Fibroblast of skin of scalp (primary cell): ENCODE measurements at regions not wholly inside any gene's neighbourhood (a gene's known extent, or its start where the extent isn't known, plus 50 kb on each side); places are given as distances from the start of the nearest gene placed in this dataset.
A peak's percentile ranks its signal among the peaks of the same experiment; 100 is the strongest.
"Not testable (repeated sequence)": the region's sequence is repeated elsewhere in the genome, so short reads cannot be mapped to it uniquely, and the experiment has no call there.

Source experiments
- DNase-seq: peaks from one replicate; pipeline ENCODE4 v3.0.0-alpha.2; 2013

GRCh38 chr17:70375813-70376770 is 206.8 kb downstream of the KCNJ2 start:
- no peak for DNase-seq

DNA sequence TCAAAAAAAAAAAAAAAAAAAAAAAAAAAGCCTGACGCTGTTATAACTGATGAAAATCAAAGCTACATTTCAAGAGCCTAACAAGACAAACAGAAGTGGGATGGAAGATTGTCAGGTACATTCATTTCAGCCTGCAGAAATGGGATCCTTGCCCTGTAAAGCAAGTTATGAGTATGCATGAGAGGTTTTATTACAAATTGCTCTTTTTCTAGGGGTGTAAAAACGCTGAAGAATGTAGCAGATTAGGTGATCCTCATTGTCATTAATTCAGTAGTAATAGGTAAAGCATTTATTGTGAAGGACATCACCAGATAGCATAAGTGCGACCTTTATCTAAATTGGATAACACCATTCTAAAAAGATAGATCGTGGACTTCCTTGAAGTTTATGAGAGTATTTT is 208.3 kb downstream of the KCNJ2 start:
- DNase-seq = no peak

DNA sequence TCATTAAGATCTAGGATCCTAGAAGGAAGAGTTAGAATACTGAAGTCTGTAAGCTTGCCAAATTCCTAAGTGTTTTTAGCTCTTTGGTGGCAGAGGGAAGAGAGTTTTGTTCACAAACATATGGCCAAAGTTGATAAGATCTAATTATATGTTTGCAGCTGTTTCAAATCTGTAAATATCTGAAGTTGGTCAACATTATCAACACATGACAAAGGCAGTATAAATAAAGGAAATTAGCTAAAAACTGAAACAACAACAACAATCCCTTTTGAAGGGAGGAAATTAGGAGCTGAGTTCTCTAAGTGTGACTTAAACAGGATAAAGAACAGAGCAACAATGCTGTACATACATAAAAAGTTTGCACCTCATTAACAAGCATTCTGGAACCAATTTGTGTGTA is 208.7 kb downstream of the KCNJ2 start:
- DNase-seq = no peak

DNA sequence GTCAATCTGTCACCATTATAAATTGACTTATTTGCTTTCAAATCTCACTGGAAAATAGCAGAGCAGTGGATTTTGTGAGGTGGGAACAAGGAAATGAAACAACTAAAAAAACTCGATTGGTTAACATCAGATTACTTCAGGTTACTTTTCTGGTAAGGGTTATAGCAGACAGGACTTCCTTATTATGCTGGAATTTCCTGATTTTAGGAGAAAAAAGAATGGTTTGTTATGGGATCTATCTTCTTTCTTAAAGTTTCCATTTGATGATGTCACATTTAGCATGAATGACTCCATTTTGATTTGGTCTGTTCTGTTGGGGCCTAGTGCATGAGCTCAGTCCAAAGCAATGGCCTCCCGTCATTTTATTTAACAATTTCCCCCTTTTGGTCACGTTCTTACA is 210.6 kb downstream of the KCNJ2 start:
- no peak for DNase-seq

GRCh38 chr17:70381916-70382315 is 212.6 kb downstream of the KCNJ2 start:
- not testable (repeated sequence) for DNase-seq

DNA sequence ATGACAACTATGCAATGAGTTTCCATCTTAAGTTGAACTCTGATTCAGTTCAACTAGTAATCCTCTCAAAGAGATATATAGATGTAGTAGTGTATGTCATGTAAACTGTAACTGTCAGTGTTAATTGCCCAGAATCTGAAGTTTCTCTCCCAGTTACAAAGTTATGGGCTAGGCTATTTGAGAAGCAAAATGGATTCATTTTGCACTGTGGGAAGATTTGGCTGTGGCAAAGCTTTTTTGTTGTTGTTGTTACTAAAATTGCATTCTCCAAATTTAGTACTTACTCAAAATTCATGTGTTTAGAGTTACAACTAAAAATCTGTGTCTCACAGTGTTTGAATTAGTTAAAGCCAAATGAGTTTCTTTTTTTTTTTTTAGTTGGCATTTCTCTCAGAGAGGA is 219.0 kb downstream of the KCNJ2 start:
- no peak for DNase-seq

DNA sequence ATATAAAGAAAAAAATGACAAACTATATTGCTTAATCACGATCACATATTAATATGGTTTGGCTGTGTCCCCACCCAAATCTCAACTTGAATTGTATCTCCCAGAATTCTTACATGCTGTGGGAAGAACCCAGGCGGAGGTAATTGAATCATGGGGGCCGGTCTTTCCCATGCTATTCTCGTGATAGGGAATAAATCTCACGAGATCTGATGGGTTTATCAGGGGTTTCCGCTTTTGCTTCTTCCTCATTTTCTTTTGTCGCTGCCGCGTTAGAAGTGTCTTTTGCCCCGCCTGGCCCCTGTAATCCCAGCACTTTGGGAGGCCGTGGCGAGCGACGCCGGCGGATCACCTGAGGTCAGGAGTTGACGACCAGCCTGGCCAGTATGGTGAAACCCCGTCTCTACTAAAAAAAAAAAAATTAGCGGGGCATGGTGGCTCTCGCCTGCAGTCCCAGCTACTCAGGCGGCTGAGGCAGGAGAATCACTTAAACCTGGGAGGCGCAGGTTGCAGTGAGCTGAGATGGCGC is 220.0 kb downstream of the KCNJ2 start:
- not testable (repeated sequence) for DNase-seq

DNA sequence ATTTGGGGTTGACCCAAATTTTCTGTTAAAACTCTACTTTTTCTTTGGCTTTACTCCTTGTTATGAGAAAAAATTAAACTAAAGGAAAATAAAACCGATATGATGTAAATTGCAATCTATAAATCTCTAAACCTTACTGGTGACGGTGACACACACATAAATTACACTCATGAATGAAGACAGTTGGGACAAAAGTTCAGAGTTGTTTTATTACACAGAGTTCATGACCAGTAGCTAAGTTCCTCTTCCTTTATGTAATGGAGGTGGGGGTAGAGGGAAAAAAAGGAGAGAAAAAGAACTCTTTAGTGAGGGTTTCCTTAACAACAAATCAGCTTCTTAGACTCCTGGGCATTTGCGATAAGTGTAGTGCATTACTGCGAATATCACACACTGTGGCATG is 220.7 kb downstream of the KCNJ2 start:
- no peak for DNase-seq

DNA sequence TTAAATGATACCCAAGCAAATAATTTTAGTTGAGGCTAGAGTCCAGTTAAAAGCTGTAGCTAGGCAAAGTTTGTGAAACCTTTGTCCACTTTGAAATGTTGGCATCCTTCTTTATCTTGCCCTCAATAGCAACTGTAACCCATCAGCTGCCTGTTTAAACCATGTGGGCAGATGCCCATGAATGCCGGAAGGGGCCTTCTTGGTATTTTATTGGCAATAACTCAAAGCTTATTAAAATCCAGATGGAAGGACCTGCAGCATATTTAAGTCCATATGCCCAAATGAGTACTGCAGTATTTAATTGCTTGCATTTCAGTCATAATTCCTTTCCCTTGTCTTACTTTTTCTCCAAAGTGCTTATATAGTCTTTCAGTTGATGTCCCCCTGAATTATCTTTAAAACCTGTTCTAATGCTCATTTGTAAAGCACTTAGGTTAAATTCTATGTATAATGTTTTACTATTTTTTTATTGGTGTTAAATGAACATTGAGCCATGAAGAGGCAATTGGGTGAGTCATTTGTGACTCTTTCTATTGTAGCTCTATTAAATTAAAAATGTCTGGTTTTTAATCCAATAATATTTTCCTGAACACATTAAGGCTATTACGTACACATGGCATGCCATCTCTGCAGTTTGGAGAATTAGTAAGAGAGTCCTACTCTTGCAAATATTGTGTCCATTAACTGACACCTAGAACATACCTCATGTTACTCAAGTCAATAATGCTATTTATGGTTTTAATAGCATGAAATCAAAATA is 225.3 kb downstream of the KCNJ2 start:
- DNase-seq = no peak

- peak; percentile 96 for DNase-seq
Measured at GRCh38 chr17:70405492-70406220, 236.3 kb downstream of the KCNJ2 start.

DNA sequence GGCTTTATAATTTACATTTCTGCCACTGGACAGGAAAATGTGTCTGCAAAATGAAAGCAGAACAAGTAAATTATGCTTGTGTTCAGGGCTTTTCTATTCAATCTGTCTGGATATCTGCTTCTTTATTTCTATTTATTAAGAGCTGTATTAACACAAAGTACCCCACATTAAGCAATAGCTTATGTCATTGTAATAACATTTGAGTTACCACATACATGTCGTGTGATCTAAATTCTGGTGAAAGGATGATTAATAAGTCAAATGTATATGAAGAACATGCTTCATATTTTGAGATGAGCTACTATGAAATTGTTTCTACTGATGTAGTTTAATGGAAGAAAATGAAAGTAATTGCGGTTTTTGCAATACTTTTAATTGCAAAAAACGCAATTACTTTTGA is 238.2 kb downstream of the KCNJ2 start:
- peak; percentile 52 for DNase-seq

DNA sequence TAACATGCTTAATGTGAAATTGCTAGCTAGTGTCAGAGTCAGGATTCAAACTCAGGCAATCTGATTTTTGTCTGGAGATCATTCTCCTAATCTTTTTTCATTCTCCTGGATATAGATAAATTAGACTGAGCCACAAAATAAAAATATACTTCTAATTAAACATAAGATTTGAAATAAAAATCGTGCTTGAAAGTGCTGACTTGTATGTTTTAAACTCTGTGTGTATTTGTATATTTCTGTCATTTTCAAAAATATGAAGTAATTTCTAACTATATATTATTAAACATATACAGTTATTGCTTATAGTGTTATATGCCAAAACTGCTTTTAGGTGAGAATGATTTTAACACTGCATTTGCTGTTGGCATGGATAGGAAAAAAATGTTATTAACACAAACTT is 239.4 kb downstream of the KCNJ2 start:
- no peak for DNase-seq

DNA sequence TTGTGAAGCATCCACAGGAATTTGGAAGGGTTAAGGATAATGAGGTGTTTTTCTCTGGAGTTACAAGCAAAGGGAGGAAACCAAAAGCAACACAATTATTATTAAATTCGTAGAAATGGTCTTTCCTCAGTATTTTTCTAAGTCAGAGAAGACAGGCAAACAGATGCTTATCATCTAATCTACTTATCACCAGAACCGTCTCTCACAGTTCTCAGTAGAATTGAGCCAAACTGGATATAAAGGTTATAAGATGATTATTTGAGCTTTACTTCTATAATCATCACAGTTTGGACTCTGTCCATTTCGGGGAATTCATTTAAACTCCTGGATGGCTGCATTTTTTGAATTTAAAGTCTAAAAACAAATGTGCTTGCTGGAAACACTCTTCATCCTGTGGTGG is 245.0 kb downstream of the KCNJ2 start:
- DNase-seq = no peak

- peak; percentile 14 for DNase-seq
Measured at GRCh38 chr17:70420861-70421445, 251.6 kb downstream of the KCNJ2 start.

DNA sequence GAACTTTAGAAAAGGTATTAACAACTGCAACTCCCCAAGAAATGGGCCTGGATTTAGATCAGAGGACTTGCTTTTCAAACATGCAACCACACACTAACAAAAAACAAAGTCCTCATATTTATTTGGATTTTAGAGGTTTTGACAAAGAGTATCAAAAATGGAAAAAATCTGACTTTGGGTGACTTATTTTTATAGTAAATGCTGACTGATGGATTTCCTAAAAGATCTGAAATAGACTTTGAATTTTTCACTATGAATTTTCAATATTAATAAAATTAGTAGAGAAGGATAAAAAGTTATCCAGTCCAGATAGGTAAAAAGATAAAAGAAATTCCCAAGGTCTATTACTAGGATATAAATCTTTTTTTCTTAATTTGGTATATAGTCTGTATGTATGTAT is 253.5 kb downstream of the KCNJ2 start:
- DNase-seq = no peak

- DNase-seq = no peak
Measured at GRCh38 chr17:70423562-70423961, 254.2 kb downstream of the KCNJ2 start.

GRCh38 chr17:70426752-70427151 is 257.4 kb downstream of the KCNJ2 start:
- DNase-seq = no peak

DNA sequence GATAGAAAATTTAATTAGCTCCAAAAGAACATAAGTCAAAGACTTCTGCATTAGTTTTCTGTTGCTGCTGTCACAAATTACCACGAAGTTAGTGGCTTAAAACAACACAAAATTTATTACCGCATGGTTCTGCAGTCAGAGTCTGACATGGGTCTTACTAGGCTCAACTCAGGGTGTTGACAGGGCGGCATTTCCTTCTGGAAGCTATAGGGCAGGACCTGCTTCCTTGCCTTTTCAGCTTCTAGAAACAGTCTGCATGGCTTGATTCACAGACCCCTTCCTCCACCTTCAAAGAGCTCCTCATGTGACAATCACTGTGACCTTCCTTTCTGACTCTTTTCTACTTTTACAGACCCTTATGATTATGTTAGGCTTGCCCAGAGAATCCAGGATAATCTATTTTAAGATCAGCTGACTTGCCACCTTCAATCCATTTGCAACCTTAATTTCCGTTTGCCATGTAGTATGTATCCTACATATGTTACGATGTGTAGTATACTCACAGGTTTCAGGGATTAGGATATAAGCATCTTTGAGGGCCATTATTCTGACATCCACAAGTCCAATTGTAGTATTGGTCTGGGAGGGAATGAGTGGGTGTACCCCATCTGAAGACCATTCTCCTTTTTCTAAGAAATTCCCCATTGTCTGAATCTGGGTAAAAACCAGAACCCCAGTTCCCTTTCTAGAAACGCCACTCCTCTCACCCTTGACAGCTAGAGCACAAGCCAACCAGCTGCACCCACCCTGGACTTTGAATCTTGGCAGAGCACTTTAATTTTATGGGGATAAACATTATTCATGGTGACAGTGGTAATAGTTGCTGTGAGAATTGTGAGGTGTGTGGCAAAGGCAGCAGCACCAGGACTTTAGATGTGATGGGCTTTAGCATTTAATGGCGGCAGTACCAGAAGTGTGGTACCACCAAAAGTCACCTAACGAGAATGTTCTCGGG is 265.5 kb downstream of the KCNJ2 start:
- no peak for DNase-seq

DNA sequence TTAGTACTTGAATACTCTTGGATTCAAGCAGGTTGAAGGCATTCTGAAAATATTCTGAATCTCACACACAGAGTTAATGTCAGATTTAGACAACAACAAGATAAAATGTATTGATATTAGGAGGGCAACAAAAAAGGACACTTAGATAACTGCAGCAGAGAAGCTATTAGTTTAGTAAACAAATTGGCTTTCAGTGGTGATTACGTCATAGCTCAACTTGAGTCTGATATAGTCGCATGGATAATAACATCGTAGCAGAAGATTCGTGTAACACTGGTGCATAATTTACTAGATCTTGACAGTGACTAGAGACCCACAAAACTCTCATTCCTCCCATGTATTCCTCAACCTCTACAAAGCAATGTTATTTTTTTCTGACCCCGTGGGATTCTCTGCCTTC is 268.3 kb downstream of the KCNJ2 start:
- DNase-seq = no peak

DNA sequence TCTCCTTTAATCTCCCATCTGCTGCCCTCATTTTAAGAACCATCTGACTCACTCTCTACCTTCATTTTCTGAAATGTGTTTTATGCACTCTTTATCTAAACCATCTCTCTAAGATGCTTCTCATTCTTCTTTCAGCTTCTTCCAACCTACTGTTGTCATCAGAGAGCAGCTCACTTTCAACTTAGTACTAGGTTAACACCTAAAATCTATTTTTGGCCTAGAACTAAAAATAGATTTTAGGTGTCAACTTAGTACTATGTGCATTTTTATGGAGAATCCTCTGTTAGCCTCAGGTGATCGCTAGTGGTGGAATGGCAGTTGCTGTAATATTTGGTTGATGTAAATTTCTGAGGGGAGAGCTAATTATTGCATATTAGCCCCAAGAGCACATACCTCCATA is 277.1 kb downstream of the KCNJ2 start:
- no peak for DNase-seq

GRCh38 chr17:70447588-70447987 is 278.3 kb downstream of the KCNJ2 start:
- no peak for DNase-seq
